HG02840 (cell line): ENCODE measurements at regions not wholly inside any gene's neighbourhood (a gene's known extent, or its start where the extent isn't known, plus 50 kb on each side); places are given as distances from the start of the nearest gene placed in this dataset.

Experiments used
- ATAC-seq: cut with Tn5 transposase; IDR thresholded peaks from one replicate; pipeline ENCODE4 v1.9.1; 2021; ENCODE audit warnings: mild to moderate bottlenecking, moderate library complexity, moderate number of reproducible peaks; ENCODE audit not compliant: unreplicated experiment, low FRiP score

DNA sequence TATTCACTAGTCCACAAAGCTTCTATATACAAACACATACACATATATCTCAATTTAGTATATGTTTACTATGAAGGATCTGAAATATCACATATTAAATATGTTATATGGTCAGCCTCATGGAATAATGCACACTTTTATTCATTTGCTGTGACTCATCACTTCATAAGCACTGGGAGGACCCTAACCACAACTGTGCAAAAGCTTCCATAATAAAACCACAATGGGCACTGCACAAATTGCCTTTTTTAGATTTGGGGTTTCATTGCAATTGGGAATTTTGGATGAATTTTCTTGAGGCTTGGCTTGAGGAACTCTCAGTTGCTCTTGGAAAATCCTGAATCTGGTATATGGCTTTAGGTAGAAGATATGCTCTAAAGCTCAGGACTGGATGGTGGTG is 399.4 kb downstream of the C12orf75 start:
- no peak for ATAC-seq

DNA sequence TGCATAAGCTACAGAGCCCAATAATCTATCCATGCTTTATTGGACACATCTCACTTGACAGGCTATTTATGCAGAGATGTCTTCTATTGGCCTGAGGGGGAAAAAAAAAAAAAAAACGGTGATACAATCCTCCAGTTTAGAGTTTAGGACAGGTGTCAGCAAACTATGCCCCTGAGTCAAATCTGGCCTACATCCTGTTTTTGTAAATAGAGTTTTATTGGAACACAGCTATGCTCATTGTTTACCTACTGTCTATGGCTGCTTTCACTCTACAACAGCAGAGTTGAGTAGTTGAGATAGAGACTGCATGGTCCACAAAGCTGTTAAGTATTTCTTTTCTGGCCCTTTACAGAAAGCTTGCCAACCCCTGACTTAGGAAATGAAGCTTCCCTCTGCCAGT is 403.1 kb downstream of the C12orf75 start:
- no peak for ATAC-seq

DNA sequence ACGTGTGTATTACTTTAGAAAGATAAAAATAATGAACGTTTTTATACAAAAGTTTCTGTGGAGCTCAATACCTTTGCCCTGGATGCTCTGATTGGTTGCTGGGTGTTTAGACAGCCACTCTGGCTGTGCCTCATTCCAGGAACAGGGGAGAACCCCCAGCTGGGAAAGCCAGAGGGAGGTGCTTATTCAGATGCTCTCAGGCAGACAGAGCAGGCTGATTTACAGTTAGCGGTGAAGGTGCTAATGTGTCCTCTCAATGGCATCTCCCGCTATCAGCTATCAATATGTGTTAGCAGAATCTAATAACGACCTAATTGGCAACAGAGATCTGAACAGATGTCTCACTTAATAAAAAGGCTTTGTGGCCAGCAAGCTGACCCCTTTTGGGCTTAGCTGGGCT is 402.3 kb downstream of the NUAK1 start:
- no peak for ATAC-seq

DNA sequence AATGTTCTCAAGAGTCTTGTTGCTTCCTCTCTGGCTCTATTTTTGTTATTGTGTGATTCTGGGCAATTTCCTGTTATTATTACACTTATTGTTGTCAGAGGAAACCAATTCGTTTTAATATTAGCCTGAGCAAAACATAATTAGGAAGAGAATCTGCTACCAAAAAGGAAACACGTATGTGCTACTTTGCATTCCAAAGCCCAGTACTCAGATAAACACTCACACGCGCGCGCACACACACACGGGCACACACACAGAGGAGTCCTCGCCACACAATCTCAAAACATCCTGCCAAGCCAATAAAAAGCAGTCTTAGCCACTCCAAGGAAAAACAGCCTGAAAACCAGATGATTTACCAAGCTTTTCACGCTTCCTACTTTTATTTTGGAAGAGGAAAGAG is 400.7 kb downstream of the NUAK1 start:
- ATAC-seq, result no peak

DNA sequence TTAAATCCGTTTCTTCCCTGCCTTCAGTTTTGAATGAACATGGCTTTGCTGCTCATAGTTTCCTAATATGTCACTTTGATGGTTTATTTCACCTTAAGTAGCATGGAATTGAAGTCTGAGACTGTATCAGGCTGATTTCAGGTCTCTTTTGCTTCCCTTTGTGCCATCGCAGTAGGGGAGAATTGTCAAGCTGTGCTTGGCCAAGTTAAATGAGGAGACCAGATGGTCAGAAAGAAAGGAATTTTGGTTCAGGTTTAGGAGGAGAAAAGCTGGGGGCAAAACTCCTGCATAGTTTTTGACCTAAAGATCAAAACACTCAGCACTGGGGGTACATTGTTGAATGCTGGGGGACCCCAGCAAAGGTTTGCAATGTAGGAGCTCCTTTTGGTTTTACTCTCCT is 398.4 kb downstream of the NUAK1 start:
- ATAC-seq, result no peak

DNA sequence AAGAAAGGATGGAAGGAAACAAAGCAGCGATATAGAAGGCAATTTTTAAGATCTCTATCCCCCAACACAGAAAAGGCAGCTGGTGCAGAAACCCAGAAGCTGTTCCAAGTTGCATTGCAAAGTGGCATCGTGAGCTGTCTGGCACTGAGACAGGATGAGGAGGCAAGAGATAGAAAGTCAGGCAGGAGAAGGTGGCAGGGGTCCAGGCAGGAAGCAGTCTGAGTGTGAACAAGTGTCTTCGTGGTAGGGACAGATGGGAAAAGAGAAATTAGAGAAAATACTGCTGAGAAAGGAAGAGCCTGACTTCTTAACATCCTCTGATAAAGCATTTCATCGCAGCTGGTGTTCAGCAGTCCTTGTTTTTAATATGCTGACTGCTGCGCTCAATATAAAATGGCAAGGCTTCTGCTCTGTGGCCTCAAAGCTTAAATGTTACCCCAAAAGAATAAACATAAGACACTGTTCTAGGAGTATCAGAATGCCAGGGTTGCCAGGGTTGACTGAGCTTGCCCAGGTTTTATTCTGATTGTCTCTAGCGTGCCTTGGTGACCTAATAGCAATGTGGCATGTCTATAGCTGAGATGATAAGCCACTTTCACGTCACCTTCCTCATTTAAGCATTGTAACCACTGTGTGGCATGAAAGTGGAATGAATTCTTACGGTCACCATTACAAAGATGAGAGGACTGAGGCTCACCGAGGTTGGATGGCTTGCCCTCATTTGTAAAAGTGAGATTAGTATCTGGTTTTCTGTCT is 397.6 kb downstream of the NUAK1 start:
- no peak for ATAC-seq

DNA sequence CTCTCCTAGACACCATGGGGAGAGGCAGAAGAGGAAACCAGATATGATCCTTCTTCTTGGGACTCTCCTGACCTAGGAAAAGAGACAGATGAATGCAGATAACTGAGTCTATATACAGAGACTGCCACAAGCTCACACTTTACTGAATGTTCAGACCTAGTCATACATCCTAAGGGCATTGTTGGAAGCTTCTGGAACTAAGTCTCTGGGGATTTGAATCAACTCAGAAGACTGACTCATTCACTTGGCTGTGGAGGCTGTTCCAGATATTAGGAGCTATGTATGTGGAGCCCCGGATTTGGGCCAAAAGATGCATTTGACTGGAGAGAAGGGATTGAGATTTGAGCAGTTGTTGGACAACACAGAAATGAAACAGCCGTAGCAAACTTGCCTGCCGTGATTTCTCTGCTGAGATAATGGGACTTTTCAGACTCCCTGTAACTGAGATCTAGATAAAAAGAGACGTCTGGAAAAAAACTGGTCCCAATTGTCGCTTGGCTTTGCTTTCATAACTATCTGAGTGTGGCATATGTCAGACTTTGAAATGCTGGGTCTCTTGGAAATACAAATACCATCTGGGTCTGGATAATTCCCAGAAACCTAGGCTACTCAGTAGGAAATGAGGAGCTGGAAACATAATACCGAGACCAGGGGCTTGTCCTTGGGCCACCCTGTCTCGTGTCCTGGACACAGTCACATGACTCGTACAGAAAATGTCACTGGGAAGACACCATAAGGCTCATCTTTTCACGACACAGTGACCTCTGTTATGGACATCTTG is 396.8 kb downstream of the NUAK1 start:
- ATAC-seq, result no peak

DNA sequence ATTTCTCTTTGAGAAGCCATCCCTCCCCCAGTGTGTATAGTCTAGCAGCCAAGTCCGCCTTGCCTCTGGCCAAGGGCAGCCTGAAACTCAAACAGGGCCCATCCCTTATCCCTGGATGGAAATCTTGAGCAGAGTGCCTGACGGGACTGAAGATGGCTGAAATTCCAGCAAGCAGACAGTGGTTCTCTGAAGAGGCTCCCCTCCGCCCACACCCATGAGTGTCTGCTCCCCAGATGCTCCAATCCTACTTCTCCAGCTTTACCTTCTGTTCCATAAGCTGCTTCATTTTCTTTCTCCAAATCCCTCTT is 396.2 kb downstream of the NUAK1 start:
- ATAC-seq, result no peak

DNA sequence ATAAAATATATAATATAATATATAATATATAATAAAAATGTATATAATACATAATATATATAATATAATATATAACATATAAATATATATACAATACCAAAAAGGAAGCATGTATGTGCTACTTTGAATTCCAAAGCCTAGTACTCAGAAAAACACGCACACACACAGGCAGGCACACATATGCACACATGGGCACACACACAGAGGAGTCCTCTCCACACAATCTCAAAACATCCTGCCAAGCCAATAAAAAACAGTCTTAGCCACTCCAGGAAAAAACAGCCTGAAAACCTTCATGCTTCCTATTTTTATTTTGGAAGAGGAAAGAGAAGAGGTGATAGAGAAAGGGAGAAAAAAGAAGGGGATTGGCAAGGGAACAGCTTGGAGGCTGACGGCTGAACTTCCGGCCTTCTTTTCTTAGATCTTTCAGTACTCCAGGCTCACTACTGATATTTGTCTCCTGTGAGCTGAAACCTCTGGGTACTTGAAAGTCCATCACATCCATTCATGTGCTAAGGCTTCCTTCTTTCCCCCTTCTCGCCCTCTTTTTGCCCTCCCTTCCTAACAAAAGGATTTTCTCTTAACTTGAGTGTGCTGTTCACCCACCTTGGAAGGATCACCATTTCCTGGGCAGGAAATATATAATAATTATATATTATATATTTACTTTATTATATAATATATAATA is 394.2 kb downstream of the NUAK1 start:
- no peak for ATAC-seq

DNA sequence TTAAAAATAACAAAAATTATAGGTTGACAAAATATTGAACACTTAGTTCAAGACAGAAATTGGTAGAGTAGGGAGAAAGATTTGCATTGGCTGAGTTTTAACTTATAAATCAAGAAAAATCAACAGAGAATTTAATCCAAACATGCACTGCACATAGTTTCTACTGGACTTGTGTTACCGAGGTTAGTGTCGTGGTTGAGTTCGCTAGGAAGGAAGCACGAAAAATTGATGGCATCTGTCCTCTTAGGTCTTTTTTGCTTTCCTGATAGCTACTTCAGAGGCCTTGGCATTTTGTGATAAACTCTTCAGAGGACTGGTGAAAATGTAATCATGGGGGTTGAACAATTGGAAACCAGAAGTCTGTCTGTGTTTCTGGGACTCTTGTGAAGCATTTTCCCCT is 392.9 kb downstream of the NUAK1 start:
- ATAC-seq, result no peak

DNA sequence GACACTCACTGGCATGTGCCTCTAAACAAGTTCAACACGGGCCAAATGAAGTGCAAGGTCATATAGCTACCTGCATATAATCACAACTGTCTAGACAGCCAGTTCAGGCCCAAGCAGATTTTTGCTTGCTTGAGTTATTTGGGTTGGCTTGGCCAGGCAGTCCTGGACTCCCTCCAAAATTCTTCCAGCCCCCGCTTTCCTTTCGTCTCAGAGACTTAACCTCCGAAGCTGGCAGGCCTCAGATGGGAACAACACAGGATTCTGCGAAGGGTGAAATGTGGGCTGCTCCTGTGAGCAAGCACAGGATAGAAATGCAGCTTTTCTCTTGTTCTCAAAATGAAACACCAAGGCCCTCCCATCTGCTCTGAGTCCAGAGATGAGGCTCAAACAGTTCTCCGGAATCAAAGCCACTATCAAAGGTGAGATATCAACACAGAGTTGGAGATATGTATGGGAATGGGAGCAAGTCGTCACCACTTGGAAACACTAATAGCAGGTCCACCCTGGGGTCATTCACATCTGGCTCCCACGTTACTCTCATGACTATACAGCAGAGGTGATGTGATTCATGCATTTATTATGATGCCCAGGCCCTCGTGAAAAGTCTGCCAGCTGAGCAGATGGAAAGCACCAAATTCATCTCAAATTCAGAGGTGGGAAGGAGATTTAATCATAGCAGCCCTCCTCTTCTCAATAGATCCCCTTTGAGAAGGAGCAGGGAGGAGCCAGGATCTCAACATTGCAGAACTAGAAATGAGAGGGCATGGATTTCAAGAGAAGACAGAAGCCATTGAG is 389.8 kb downstream of the NUAK1 start:
- ATAC-seq, result no peak

DNA sequence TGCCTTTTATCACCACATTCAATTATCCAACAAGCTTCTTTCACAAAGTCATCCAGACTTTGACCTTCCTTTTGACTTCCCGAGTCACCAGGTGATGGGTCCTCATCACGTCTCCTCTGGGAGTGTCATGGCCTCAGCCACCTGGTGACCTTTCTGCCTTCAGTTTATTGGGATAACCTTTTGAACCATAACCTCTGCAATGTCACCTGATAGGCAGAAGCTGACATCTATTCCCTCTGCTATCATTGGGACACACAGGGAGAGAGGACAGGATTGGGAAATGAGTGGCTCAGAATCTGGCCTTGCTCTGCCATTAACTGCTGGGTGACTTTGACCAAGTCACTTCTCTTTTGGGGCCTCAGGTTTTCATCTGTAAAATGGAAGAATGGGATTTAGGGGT is 388.7 kb downstream of the NUAK1 start:
- no peak for ATAC-seq

DNA sequence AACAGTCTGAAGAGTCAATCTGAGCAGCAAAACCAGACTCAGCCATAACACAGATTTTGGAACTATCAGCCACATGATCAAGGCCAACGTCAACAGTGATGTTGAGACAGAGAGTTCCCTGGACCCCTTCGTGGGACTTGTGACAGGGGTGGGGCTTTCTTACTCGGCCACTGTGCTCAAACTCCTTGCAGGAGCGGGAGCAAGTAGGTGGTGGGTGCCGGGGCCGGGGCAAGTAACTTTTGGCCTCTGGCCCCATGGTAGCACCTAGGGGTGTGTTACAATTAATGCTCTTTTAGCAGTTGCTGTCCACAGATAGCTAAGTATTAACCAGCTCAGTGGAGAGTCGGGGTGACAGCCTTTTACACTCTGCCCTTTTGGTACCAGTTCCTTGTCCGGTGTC is 384.4 kb downstream of the NUAK1 start:
- ATAC-seq, result no peak

DNA sequence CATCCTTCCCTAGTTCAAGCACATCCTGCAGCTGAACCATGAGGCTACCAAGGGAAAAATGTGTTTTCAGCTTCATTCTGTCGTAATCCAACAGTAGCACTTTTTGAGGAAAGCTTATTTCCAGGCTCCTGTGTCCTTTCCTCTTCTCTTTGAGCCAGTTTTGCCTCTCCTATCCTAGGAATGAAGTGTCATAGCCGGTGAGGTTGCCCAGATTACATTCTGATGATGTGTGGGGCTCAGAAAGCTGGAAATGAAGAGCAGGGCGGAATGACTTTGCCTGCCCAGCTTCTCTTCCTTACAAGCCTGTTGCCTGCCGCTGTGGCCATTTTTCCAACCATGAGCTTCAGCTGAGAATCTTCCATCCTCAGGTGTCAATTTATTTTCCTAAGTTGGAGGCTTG is 381.8 kb downstream of the NUAK1 start:
- no peak for ATAC-seq

DNA sequence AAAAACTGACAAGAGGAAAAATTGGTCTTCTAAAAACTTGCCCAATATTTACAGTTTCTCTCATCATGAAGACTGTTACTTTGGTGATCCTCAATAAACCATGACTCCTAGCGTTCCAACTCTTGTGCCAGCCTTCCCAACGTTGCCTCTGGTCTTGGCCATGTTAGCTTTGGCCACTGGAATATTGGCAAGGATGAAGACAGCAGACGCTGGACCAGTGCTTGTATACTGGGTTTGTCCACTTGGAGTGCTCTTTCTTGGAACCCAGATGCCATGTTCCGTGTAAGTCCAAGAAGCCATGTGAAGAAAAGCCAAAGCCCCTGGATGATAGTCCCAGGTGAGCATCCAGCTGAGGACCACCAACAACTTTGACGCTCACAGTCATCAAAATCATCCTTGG is 379.6 kb downstream of the NUAK1 start:
- ATAC-seq, result no peak

DNA sequence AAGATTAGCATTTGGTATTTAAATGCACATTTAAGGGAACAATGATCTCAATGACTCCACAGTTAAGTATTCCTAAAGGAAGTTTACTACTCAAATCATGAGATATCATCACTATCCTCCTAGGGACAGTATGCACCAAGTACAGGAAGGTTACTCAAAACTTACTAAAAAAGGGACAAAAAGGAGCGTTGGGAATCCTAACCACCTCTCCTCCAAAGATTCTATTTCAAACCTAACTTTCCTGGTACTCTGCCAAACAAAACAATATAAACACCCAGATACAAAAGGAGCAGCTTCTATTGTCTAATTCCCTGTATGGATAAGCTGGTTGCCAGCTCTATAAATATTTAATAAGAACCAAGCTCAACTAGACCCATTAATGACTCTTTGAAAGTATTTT is 377.7 kb downstream of the NUAK1 start:
- no peak for ATAC-seq

DNA sequence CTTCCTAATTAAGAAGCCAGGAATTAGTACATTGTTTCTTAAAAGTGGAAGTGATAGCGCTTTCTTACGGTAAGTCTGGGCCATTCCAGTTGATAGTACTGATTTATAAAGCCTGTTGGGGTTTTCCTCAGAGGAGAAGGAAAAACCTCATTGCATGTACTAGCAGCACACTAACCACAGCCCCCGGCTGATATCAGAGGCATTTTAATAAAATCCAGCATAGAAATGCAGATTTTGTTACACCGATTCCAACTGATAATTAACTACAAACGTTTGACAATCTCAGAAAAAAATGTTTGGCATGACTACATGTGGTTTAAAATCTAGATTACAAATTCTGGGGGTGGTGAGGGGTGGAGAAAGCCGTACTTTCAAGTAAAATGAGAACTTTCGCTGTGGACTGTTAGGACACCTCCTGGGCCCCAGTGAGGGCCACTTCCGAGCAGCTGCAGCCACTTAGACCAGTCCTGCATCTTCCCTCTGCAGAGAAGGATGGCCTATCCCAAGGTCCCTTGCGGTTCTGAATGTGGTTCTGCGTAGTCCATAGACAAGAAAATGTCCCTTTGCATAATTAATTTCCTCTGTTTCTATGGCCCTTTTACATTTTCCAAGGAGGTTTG is 374.4 kb downstream of the NUAK1 start:
- no peak for ATAC-seq

DNA sequence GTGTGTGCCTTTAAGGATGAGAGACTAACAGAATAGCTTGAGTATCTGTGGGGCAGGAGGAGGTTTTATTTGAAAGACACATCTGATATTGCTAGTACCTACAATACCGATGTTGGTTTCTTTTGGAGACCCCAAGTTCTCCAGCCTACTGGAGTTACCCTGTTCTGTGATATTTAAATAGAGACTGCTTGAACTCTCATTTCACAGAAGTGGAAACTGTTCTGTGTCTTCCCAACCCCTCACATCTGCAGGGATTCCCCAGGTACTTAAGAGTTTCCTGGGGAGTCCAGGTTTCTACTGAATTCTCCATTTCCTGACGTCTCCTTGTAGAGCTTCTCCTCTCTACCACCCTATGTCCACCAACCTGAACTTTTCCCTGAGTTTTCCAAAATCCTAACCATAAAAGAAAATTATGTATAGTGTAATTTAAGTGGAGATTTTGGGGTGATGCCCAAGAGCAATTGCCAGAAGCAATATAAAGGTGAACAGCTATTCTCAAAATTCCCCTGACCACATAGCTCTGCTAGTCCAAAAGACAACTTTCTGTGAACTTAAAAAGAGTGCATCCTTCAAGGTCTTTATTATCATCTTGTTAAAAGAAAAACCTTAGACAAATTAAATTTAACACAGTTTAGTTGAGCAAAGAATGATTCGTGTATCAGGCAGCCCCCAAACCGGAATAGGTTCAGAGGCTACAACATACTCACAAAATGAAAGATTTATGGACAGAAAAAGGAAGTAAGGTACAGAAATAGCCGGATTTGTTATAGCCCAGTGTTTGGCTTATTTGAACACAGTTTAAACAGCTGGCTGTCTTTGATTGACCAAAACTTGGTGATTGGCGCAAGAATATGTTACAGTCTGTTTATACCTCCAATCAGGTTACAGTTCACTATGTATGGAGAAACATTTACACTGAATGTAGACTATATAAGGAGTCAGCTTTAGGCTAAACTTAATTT is 373.4 kb downstream of the NUAK1 start:
- no peak for ATAC-seq

DNA sequence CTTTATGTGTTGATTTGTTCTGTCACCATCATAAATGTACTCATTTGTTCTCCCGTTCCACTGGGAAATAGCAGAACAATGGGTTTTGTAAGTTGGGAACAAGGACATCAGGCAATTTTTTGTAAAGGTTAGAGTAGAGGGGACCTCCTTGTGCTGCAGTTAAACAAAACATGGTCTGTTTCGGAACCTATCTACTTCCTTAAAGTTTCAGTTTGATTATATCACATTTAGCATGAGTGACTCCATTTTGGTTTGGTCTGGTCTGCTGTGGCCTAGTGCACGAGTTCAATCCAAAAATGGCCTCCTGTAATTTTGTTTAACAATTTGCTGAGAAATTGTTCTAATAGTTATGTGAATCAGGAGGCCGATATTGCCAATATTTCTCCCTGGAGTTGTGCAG is 372.7 kb downstream of the NUAK1 start:
- ATAC-seq, result no peak
